ENCODE measurements at regions not wholly inside any gene's neighbourhood (a gene's known extent, or its start where the extent isn't known, plus 50 kb on each side); places are given as distances from the start of the nearest gene placed in this dataset.
"Not testable (repeated sequence)": the region's sequence is repeated elsewhere in the genome, so short reads cannot be mapped to it uniquely, and the experiment has no call there.

- DNase-seq, result no peak
Observed at GRCh38 chr3:124043023-124043422, 51.1 kb upstream of the ROPN1 start.

GRCh38 chr3:124044956-124045355 is 53.0 kb upstream of the ROPN1 start:
- no peak for DNase-seq

- no peak for DNase-seq
Observed at GRCh38 chr3:124048967-124049798, 57.3 kb upstream of the ROPN1 start.

- no peak for DNase-seq
Observed at GRCh38 chr3:124051636-124052035, 59.7 kb upstream of the ROPN1 start.

GRCh38 chr3:124053871-124054270 is 61.9 kb upstream of the ROPN1 start:
- DNase-seq, result no peak

- no peak for DNase-seq
Observed at GRCh38 chr3:124056846-124057245, 64.9 kb upstream of the ROPN1 start.

GRCh38 chr3:124057420-124057819 is 65.5 kb upstream of the ROPN1 start:
- DNase-seq, result no peak

- no peak for DNase-seq
Observed at GRCh38 chr3:124059580-124059979, 67.7 kb upstream of the ROPN1 start.

GRCh38 chr3:124063197-124063909 is 71.4 kb upstream of the ROPN1 start:
- no peak for DNase-seq

- DNase-seq, result no peak
Observed at GRCh38 chr3:124064050-124064449, 72.1 kb upstream of the ROPN1 start.

GRCh38 chr3:124066543-124066942 is 74.6 kb upstream of the ROPN1 start:
- not testable (repeated sequence) for DNase-seq

GRCh38 chr3:124069706-124070105 is 77.8 kb upstream of the ROPN1 start:
- DNase-seq, result not testable (repeated sequence)

GRCh38 chr3:124075090-124075489 is 83.2 kb upstream of the ROPN1 start:
- DNase-seq, result not testable (repeated sequence)

- DNase-seq, result no peak
Observed at GRCh38 chr3:124075753-124076152, 83.8 kb upstream of the ROPN1 start.

- DNase-seq, result no peak
Observed at GRCh38 chr3:124076235-124076634, 84.3 kb upstream of the ROPN1 start.

GRCh38 chr3:124078953-124079911 is 87.3 kb upstream of the ROPN1 start:
- DNase-seq, result no peak

GRCh38 chr3:124079912-124080276 is 88.0 kb upstream of the ROPN1 start:
- DNase-seq, result no peak

- DNase-seq, result no peak
Observed at GRCh38 chr3:124082343-124082742, 90.4 kb upstream of the ROPN1 start.

- no peak for DNase-seq
Observed at GRCh38 chr3:124084022-124084881, 92.3 kb upstream of the ROPN1 start.

- no peak for DNase-seq
Observed at GRCh38 chr3:124088801-124089200, 96.9 kb upstream of the ROPN1 start.

GRCh38 chr3:124089214-124089613 is 97.3 kb upstream of the ROPN1 start:
- DNase-seq, result no peak

GRCh38 chr3:124091716-124092115 is 99.8 kb upstream of the ROPN1 start:
- DNase-seq, result no peak

All from stimulated activated CD8-positive, alpha-beta memory T cell treated with anti-CD3 and anti-CD28 coated beads, Interleukin-4, amount 100 ng/mL, for 48 hours (primary cell).